Stimulated activated CD8-positive, alpha-beta memory T cell treated with anti-CD3 and anti-CD28 coated beads, Interleukin-4, amount 100 ng/mL, for 48 hours (primary cell): ENCODE measurements at regions not wholly inside any gene's neighbourhood (a gene's known extent, or its start where the extent isn't known, plus 50 kb on each side); places are given as distances from the start of the nearest gene placed in this dataset.
"Not testable (repeated sequence)": the region's sequence is repeated elsewhere in the genome, so short reads cannot be mapped to it uniquely, and the experiment has no call there.

Experiments
- DNase-seq: peaks from one replicate; pipeline ENCODE4 v3.0.0-alpha.2; 2020

GRCh38 chr2:110285002-110285401, 72.7 kb upstream of the MTLN start:
- DNase-seq: not testable (repeated sequence)

GRCh38 chr2:110280804-110281203, 68.5 kb upstream of the MTLN start:
- not testable (repeated sequence) for DNase-seq

- DNase-seq: not testable (repeated sequence)
Observed at GRCh38 chr2:110277054-110277453, 64.7 kb upstream of the MTLN start.

- DNase-seq: not testable (repeated sequence)
Observed at GRCh38 chr2:110276092-110276491, 63.7 kb upstream of the MTLN start.

GRCh38 chr2:110269674-110270073, 57.3 kb upstream of the MTLN start:
- DNase-seq: not testable (repeated sequence)

- DNase-seq: not testable (repeated sequence)
Observed at GRCh38 chr2:110267828-110268407, 55.6 kb upstream of the MTLN start.

- DNase-seq: not testable (repeated sequence)
Observed at GRCh38 chr2:110264804-110265203, 52.5 kb upstream of the MTLN start.

GRCh38 chr2:110264076-110264681, 51.8 kb upstream of the MTLN start:
- not testable (repeated sequence) for DNase-seq

- not testable (repeated sequence) for DNase-seq
Observed at GRCh38 chr2:110263462-110263861, 51.1 kb upstream of the MTLN start.
